ENCODE measurements at regions not wholly inside any gene's neighbourhood (a gene's known extent, or its start where the extent isn't known, plus 50 kb on each side); places are given as distances from the start of the nearest gene placed in this dataset.

DNA sequence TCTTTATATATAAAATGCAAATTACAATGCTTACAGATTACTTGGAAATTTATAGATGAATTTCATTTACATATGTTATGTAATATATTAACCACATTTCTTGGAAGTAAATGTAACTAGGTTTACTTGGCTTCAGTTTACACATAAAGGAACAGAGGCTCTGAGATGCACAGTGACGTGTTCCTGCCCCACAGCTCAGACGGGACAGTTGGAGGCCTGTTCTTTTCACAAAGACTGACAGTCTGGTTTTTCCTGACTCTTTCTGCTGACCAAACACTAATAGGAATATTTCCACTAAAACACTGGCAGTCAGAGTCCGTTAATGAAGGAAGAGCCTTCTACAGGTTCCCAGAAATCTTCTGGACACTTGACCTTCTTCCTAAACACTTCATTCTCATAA lies 336.1 kb downstream of the MFSD1 start:
- TF ChIP-seq POLR2A (IDR thresholded peaks at IDR 0.05): no peak
- TF ChIP-seq, protein P1, sequence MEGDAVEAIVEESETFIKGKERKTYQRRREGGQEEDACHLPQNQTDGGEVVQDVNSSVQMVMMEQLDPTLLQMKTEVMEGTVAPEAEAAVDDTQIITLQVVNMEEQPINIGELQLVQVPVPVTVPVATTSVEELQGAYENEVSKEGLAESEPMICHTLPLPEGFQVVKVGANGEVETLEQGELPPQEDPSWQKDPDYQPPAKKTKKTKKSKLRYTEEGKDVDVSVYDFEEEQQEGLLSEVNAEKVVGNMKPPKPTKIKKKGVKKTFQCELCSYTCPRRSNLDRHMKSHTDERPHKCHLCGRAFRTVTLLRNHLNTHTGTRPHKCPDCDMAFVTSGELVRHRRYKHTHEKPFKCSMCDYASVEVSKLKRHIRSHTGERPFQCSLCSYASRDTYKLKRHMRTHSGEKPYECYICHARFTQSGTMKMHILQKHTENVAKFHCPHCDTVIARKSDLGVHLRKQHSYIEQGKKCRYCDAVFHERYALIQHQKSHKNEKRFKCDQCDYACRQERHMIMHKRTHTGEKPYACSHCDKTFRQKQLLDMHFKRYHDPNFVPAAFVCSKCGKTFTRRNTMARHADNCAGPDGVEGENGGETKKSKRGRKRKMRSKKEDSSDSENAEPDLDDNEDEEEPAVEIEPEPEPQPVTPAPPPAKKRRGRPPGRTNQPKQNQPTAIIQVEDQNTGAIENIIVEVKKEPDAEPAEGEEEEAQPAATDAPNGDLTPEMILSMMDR (IDR thresholded peaks at IDR 0.05): no peak
